WTC11 (cell line): ENCODE measurements at regions not wholly inside any gene's neighbourhood (a gene's known extent, or its start where the extent isn't known, plus 50 kb on each side); places are given as distances from the start of the nearest gene placed in this dataset.

Source experiments
- ATAC-seq: fragments of 200-7000 bp; cut with Tn5 transposase; 2 replicates; pipeline ENCODE4 v1.10.0; 2021; ENCODE audit warnings: mild to moderate bottlenecking, moderate library complexity
- CTCF ChIA-PET: fragments of 300-600 bp; sonication (Branson Sonifier 250); formaldehyde crosslinking; loops from one replicate; lab custom pipeline; 2021; ENCODE audit warnings: antibody characterized with exemption; lab: Charles Lee
- POLR2A ChIA-PET: fragments of 350-600 bp; sonication (Branson Sonifier 250); formaldehyde crosslinking; loops from one replicate; lab custom pipeline; 2021; ENCODE audit warnings: antibody characterized with exemption; lab: Charles Lee
- DNase-seq: peaks from one replicate; pipeline ENCODE4 v3.0.0; 2021; ENCODE audit warnings: low spot score
- H3K27ac Mint-ChIP-seq: 2 replicates; pipeline ENCODE4 v1.8.0; 2021; ENCODE audit warnings: mixed read lengths
- H3K27me3 Mint-ChIP-seq: 2 replicates; pipeline ENCODE4 v1.8.0; 2021; ENCODE audit warnings: low read depth, mild to moderate bottlenecking, moderate library complexity, mixed read lengths
- H3K36me3 Mint-ChIP-seq: 2 replicates; pipeline ENCODE4 v1.8.0; 2021; ENCODE audit warnings: mixed read lengths
- H3K4me1 Mint-ChIP-seq: 2 replicates; pipeline ENCODE4 v1.8.0; 2022; ENCODE audit warnings: mixed read lengths
- H3K4me3 Mint-ChIP-seq: 2 replicates; pipeline ENCODE4 v1.8.0; 2021; ENCODE audit warnings: mild to moderate bottlenecking, moderate library complexity, mixed read lengths
- H3K9me3 Mint-ChIP-seq: 2 replicates; pipeline ENCODE4 v1.8.0; 2021; ENCODE audit warnings: mixed read lengths
- ETV6 ChIP-seq: sonication (generic); formaldehyde crosslinking; IDR thresholded peaks from 2 replicates; pipeline ENCODE4 v1.8.1; 2022; ENCODE audit warnings: mild to moderate bottlenecking, missing genetic modification reagents
- IRF1 ChIP-seq: sonication (generic); formaldehyde crosslinking; IDR thresholded peaks from 2 replicates; pipeline ENCODE4 v1.8.0; 2023; ENCODE audit warnings: missing genetic modification reagents
- JAZF1 ChIP-seq: fragments of 250-450 bp; sonication (Bioruptor Pico); IDR thresholded peaks from 2 replicates; pipeline ENCODE4 v1.9.0; 2021; ENCODE audit warnings: moderate library complexity, mild to moderate bottlenecking, inconsistent platforms
- MYBL2 ChIP-seq: sonication (generic); formaldehyde crosslinking; IDR thresholded peaks from 2 replicates; pipeline ENCODE4 v1.8.1; 2023; ENCODE audit warnings: mild to moderate bottlenecking, moderate library complexity, missing genetic modification reagents
- NFE2L1 ChIP-seq: sonication (generic); formaldehyde crosslinking; IDR thresholded peaks from 2 replicates; pipeline ENCODE4 v1.8.1; 2023; ENCODE audit warnings: missing genetic modification reagents
- NFYB ChIP-seq: sonication (generic); formaldehyde crosslinking; conservative IDR thresholded peaks from 2 replicates; pipeline ENCODE4 v1.8.0; 2022; ENCODE audit warnings: low read depth, missing genetic modification reagents
- RELA ChIP-seq: sonication (generic); formaldehyde crosslinking; IDR thresholded peaks from 2 replicates; pipeline ENCODE4 v1.8.1; 2022; ENCODE audit warnings: missing genetic modification reagents, mild to moderate bottlenecking, borderline replicate concordance
- RORB ChIP-seq: fragments of 250-450 bp; sonication (Bioruptor Pico); IDR thresholded peaks from 2 replicates; pipeline ENCODE4 v1.9.0; 2021; ENCODE audit warnings: mild to moderate bottlenecking
- SMAD3 ChIP-seq: sonication (generic); formaldehyde crosslinking; IDR thresholded peaks from 2 replicates; pipeline ENCODE4 v1.8.0; 2022; ENCODE audit warnings: missing genetic modification reagents, mild to moderate bottlenecking, borderline replicate concordance
- TEAD1 ChIP-seq: sonication (generic); formaldehyde crosslinking; IDR thresholded peaks from 2 replicates; pipeline ENCODE4 v1.8.0; 2022; ENCODE audit warnings: mild to moderate bottlenecking, missing genetic modification reagents
- TP53 ChIP-seq: sonication (generic); formaldehyde crosslinking; IDR thresholded peaks from 2 replicates; pipeline ENCODE4 v1.8.1; 2023; ENCODE audit warnings: mild to moderate bottlenecking, missing genetic modification reagents
- TF ChIP-seq, protein P1 (sequence below): sonication (generic); formaldehyde crosslinking; IDR thresholded peaks from 2 replicates; pipeline ENCODE4 v1.8.1; 2022; ENCODE audit warnings: mild to moderate bottlenecking, moderate library complexity, missing genetic modification reagents
- TF ChIP-seq, protein P2 (sequence below): sonication (generic); formaldehyde crosslinking; IDR thresholded peaks from 2 replicates; pipeline ENCODE4 v1.8.1; 2023; ENCODE audit warnings: mild to moderate bottlenecking, moderate library complexity, missing genetic modification reagents
- TF ChIP-seq, protein P3 (sequence below): fragments of 250-450 bp; sonication (Bioruptor Pico); IDR thresholded peaks from 2 replicates; pipeline ENCODE4 v1.9.0; 2021; ENCODE audit warnings: mild to moderate bottlenecking
- TF ChIP-seq, protein P4 (sequence below): sonication (generic); formaldehyde crosslinking; IDR thresholded peaks from 2 replicates; pipeline ENCODE4 v1.8.1; 2023; ENCODE audit warnings: mild to moderate bottlenecking, missing genetic modification reagents
- TF ChIP-seq, protein P5 (sequence below): fragments of 250-450 bp; sonication (Bioruptor Pico); IDR thresholded peaks from 2 replicates; pipeline ENCODE4 v1.8.0; 2021; ENCODE audit warnings: mild to moderate bottlenecking
- TF ChIP-seq, protein P6 (sequence below): fragments of 250-450 bp; sonication (Bioruptor Pico); IDR thresholded peaks from 2 replicates; pipeline ENCODE4 v1.9.0; 2021; ENCODE audit warnings: mild to moderate bottlenecking

- POLR2A ChIA-PET = no interaction called here
- no peak for ATAC-seq
These were observed 239.1 kb upstream of the ARID2 start for GRCh38 chr12:45490232-45490881.

More at GRCh38 chr12:45490232-45490881, 239.1 kb upstream of the ARID2 start:
- no peak overlapping the region for H3K4me3 Mint-ChIP-seq
- peaks cover 11% of the 10 kb centered on the region for H3K36me3 Mint-ChIP-seq
- CTCF ChIA-PET = no interaction called here
- DNase-seq = no peak
- peaks cover 7% of the 10 kb centered on the region; the same call in 1 of the 2 replicates for H3K4me1 Mint-ChIP-seq
- no peak for TF ChIP-seq RELA (CRISPR knock-in tag)
- TF ChIP-seq TEAD1 (CRISPR knock-in tag) = no peak
- TF ChIP-seq SMAD3 (CRISPR knock-in tag) = no peak
- TF ChIP-seq, protein P1, sequence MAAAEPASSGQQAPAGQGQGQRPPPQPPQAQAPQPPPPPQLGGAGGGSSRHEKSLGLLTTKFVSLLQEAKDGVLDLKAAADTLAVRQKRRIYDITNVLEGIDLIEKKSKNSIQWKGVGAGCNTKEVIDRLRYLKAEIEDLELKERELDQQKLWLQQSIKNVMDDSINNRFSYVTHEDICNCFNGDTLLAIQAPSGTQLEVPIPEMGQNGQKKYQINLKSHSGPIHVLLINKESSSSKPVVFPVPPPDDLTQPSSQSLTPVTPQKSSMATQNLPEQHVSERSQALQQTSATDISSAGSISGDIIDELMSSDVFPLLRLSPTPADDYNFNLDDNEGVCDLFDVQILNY (CRISPR knock-in tag) = no peak
- no peak for TF ChIP-seq ETV6 (CRISPR knock-in tag)
- TF ChIP-seq NFYB (CRISPR knock-in tag) = no peak
- TF ChIP-seq TP53 (CRISPR knock-in tag) = no peak
- no peak for TF ChIP-seq RORB (CRISPR knock-in tag)
- TF ChIP-seq, protein P2, sequence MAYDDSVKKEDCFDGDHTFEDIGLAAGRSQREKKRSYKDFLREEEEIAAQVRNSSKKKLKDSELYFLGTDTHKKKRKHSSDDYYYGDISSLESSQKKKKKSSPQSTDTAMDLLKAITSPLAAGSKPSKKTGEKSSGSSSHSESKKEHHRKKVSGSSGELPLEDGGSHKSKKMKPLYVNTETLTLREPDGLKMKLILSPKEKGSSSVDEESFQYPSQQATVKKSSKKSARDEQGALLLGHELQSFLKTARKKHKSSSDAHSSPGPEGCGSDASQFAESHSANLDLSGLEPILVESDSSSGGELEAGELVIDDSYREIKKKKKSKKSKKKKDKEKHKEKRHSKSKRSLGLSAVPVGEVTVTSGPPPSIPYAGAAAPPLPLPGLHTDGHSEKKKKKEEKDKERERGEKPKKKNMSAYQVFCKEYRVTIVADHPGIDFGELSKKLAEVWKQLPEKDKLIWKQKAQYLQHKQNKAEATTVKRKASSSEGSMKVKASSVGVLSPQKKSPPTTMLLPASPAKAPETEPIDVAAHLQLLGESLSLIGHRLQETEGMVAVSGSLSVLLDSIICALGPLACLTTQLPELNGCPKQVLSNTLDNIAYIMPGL (CRISPR knock-in tag) = no peak
- no peak for TF ChIP-seq IRF1 (CRISPR knock-in tag)
- no peak for TF ChIP-seq JAZF1 (CRISPR knock-in tag)
- TF ChIP-seq, protein P3, sequence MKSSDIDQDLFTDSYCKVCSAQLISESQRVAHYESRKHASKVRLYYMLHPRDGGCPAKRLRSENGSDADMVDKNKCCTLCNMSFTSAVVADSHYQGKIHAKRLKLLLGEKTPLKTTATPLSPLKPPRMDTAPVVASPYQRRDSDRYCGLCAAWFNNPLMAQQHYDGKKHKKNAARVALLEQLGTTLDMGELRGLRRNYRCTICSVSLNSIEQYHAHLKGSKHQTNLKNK (CRISPR knock-in tag) = no peak
- TF ChIP-seq, protein P4, sequence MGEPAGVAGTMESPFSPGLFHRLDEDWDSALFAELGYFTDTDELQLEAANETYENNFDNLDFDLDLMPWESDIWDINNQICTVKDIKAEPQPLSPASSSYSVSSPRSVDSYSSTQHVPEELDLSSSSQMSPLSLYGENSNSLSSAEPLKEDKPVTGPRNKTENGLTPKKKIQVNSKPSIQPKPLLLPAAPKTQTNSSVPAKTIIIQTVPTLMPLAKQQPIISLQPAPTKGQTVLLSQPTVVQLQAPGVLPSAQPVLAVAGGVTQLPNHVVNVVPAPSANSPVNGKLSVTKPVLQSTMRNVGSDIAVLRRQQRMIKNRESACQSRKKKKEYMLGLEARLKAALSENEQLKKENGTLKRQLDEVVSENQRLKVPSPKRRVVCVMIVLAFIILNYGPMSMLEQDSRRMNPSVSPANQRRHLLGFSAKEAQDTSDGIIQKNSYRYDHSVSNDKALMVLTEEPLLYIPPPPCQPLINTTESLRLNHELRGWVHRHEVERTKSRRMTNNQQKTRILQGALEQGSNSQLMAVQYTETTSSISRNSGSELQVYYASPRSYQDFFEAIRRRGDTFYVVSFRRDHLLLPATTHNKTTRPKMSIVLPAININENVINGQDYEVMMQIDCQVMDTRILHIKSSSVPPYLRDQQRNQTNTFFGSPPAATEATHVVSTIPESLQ = no peak
- TF ChIP-seq, protein P5, sequence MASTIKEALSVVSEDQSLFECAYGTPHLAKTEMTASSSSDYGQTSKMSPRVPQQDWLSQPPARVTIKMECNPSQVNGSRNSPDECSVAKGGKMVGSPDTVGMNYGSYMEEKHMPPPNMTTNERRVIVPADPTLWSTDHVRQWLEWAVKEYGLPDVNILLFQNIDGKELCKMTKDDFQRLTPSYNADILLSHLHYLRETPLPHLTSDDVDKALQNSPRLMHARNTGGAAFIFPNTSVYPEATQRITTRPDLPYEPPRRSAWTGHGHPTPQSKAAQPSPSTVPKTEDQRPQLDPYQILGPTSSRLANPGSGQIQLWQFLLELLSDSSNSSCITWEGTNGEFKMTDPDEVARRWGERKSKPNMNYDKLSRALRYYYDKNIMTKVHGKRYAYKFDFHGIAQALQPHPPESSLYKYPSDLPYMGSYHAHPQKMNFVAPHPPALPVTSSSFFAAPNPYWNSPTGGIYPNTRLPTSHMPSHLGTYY = no peak
- TF ChIP-seq NFE2L1 = no peak
- TF ChIP-seq MYBL2 = no peak
- TF ChIP-seq, protein P6, sequence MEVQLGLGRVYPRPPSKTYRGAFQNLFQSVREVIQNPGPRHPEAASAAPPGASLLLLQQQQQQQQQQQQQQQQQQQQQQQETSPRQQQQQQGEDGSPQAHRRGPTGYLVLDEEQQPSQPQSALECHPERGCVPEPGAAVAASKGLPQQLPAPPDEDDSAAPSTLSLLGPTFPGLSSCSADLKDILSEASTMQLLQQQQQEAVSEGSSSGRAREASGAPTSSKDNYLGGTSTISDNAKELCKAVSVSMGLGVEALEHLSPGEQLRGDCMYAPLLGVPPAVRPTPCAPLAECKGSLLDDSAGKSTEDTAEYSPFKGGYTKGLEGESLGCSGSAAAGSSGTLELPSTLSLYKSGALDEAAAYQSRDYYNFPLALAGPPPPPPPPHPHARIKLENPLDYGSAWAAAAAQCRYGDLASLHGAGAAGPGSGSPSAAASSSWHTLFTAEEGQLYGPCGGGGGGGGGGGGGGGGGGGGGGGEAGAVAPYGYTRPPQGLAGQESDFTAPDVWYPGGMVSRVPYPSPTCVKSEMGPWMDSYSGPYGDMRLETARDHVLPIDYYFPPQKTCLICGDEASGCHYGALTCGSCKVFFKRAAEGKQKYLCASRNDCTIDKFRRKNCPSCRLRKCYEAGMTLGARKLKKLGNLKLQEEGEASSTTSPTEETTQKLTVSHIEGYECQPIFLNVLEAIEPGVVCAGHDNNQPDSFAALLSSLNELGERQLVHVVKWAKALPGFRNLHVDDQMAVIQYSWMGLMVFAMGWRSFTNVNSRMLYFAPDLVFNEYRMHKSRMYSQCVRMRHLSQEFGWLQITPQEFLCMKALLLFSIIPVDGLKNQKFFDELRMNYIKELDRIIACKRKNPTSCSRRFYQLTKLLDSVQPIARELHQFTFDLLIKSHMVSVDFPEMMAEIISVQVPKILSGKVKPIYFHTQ (CRISPR knock-in tag) = no peak
- H3K27ac Mint-ChIP-seq = no peak overlapping the region
- no peaks in the 10 kb centered on the region for H3K27me3 Mint-ChIP-seq
- H3K9me3 Mint-ChIP-seq = peaks cover 25% of the 10 kb centered on the region
